GM19455 (cell line): ENCODE measurements at regions not wholly inside any gene's neighbourhood (a gene's known extent, or its start where the extent isn't known, plus 50 kb on each side); places are given as distances from the start of the nearest gene placed in this dataset.

Experiments
- ATAC-seq: cut with Tn5 transposase; IDR thresholded peaks from one replicate; pipeline ENCODE4 v1.9.1; 2021; ENCODE audit not compliant: unreplicated experiment

- ATAC-seq = no peak
Observed at GRCh38 chr9:18137815-18138214, 336.1 kb upstream of the ADAMTSL1 start.

- ATAC-seq = no peak
Observed at GRCh38 chr9:18138656-18139055, 335.3 kb upstream of the ADAMTSL1 start.

DNA sequence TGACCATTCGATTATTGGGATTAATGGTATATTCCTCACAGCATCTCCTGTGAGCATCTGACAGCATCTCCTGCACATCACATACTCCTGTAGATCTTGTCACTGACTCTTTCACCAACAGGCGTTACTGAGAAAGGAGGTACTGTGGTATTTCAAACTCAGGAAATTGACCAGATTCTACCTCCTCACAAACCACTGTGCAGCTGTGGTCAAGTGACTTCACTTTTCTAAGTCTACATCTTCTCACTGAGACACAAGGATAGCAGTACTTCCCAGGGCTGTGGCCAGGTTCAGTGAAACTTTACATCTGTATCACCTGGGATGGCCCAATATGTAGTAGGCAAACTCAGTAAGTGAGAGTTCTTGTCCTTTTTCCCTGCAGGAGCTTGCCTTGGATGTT, 332.3 kb upstream of the ADAMTSL1 start:
- no peak for ATAC-seq

DNA sequence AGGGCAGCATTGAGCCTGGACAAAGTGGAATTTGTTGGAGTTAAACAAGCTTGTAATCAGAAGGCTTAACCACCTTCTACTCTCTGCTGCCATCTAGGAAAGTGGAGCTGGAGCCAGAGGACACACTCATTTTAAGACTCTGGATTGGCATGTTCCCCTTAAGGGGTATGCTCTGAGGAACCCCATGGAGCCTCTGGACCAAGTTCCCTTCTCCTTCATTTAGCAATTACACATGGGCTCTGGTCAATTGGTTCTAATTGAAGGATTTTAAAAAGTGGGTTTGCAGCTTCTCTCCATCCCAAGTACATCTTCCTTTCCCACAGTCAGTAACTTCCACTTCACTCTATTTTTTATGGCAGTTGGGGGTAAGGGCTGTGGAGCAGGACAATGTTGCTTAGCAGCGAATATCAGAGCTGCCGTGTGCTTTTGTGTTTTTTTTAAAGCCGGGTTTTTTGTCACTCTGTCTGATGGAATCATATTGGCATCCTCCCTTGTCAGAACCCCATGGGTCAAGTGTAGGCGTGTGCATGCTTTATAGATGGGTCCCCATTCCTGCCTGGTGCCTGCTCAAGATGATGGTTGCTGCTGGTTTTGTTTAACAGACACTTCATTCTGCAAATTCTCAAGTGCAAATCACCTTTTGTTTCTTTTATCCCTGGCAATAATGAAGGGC, 330.7 kb upstream of the ADAMTSL1 start:
- ATAC-seq = no peak

GRCh38 chr9:18146329-18146728, 327.6 kb upstream of the ADAMTSL1 start:
- no peak for ATAC-seq

GRCh38 chr9:18149471-18150011, 324.4 kb upstream of the ADAMTSL1 start:
- ATAC-seq = no peak

- no peak for ATAC-seq
Observed at GRCh38 chr9:18154661-18155060, 319.3 kb upstream of the ADAMTSL1 start.

DNA sequence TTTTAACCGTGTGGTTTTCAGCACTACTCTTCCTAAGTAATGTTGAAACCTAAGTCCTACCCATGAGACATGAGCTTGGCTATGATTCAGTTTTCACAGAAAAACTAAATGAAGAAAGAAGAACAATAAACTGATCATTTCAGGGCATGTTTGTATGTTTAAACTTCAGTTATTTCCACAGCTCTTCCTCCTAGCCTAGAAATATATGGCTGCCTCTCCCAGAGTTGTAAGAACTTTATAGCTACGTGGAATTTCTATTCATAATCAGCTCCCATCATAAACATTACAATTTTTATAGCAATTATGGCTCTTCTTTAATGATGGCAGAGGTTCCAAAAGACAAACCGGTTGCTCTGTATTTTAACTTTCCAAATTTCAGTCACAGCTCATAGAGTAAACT, 314.7 kb upstream of the ADAMTSL1 start:
- ATAC-seq = no peak

DNA sequence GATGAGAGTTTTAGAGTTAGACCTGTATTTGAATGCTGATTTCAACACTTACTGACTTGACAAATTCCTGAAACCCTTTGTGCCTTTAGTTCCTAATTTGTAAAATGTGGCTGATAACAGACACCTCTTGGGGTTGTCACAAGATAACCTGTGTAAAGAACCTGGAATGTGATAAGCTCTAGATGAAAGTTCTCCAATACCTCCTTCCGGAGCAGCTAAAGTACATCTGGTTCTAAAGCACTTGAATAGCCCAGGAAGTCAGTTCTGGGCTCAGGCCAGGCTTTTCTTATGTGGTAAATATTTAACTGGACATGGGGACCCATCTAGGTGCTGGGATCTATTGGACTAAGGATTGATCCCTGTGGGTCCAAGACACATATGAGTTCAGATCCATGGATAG, 310.8 kb upstream of the ADAMTSL1 start:
- no peak for ATAC-seq

- ATAC-seq = no peak
Observed at GRCh38 chr9:18167733-18168132, 306.2 kb upstream of the ADAMTSL1 start.

DNA sequence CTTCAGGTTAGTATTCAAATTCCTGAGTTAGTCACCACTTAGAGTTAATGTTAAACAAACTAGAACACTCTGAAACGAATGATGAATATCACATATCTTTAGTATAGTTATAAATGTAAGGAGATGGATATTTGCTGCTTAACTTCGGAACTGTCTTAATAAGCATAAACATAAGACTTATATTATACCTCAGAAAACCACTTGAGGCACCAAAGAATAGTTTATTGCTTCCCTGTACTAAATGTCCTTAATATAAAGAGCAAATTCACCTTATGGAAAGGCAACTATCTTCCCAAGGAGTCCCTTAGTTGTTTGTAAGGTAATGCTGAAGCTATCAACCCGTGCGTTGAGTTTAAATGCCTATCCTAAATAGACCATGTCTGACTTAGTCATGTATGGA, 300.0 kb upstream of the ADAMTSL1 start:
- ATAC-seq = no peak

- ATAC-seq = no peak
Observed at GRCh38 chr9:18182636-18183035, 291.3 kb upstream of the ADAMTSL1 start.

GRCh38 chr9:18183974-18184373, 290.0 kb upstream of the ADAMTSL1 start:
- ATAC-seq = no peak

DNA sequence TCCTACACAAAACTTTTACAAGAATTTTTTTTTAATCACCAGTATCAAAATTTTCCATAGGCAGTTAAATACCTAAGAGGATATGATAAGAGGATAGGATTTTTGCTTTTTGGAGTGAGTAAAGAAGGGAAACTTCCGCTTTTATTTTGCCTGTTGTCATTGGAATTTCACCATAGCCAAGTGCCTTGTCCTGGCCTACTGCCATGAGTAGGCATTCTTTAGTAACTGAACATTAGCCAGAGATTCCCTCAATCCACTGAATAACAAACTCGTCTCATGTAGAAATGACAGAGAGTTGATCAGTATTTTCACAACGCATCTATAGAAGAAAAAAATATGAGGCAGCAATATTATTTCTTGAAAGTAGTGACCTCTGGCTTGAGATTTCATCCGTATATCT, 289.6 kb upstream of the ADAMTSL1 start:
- ATAC-seq = no peak

DNA sequence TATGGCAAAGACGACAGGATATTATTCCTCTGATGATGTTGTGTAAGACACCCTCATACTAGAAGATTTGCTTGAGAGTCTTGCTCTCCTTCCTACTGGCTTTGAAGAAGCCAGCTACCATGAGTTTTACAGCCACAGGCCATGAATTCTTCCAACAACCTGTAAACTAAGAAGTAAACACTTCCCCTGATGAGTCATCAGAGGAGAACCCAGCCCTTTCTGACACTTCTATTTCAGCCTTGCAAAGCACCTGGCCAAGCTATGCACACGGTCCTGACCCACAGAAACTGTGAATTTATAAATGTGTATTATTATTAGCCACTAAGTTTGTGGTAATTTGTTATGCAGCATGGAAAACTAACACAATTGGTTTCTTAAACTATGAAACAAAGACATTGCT, 288.8 kb upstream of the ADAMTSL1 start:
- ATAC-seq = no peak

- no peak for ATAC-seq
Observed at GRCh38 chr9:18188971-18189370, 285.0 kb upstream of the ADAMTSL1 start.

GRCh38 chr9:18189871-18190670, 283.9 kb upstream of the ADAMTSL1 start:
- ATAC-seq = no peak

- ATAC-seq = no peak
Observed at GRCh38 chr9:18190671-18191374, 283.1 kb upstream of the ADAMTSL1 start.

DNA sequence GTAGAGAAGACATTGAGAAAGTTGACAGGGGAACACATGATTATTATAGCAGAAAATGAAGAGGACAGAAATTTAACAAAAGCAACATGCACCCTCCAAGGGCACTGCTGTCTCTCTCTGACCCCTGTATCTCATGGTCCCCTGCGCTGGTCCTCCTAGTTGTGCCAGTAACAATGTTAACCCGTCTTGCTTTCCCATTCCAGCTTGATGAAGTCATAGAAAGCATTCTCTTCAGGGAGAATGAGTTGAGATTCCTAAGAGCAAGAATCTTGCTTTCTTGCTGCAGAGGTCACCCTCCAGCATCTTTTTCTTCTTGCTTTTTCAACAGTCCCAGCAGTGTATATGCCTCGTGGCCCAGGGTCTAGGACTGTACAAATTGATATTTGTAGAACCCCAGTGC, 279.6 kb upstream of the ADAMTSL1 start:
- ATAC-seq = no peak

DNA sequence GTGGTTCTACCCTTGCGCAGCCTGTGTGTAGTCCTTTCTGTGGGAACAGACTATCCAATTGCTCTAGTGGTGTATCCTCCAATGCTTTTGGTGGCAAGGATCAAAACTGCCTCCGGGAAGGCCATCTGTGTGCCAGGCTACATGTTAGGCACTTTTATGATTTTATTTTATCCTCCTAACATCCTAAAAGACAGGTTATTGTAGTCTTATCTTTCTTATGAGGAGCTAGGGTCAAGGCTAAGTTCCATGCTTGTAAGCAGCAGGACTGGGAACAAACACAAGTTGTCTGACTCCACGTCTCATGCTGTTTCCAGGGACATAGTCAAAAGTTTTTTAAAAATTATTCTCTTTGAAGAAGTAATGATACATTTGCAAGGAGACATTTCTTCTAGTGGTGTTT, 278.7 kb upstream of the ADAMTSL1 start:
- ATAC-seq = no peak

DNA sequence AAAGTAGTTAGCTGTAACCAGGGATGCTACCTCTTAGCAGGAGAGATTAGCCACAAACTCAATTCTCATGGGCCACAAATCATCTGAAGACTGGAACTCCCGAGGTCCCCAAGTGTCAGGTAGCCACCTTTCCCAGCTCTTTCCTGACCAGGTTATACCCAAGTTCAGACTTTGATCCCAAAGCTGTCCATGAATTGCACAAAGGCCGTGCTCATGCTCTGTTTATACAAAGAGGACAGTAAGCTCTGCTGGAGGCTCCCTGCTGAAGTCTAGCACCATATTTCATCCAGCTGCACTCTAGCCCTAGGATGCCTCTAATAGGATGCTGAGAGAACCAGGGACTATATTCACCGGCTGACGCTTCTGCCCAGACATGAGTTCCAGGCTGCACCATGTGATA, 271.0 kb upstream of the ADAMTSL1 start:
- no peak for ATAC-seq

DNA sequence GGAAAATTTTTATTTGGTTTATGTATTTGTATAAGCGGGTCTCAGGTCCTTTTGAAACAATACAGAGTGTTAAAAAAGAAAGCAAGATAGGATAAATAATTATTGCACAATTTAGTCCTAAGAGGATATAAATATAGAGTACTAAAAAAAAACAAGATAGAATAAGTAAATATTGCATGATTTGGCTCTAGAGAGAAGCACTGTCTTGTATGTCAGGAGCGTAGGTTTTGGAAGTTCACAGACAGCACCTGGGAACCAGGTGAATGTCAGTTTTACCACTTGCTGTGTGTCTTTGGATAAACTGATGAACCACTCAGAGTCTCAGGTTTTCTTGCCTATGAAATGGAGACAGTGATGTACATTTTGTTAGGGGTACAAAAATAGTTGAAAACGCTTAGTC, 266.2 kb upstream of the ADAMTSL1 start:
- ATAC-seq = no peak
